Peyer's patch (tissue), 4 donors: ENCODE measurements at regions not wholly inside any gene's neighbourhood (a gene's known extent, or its start where the extent isn't known, plus 50 kb on each side); places are given as distances from the start of the nearest gene placed in this dataset.

Experiments
- CTCF ChIP-seq, 6 experiments: fragments of 450-650 bp in 4 of 6; fragments of 200-600 bp in 2 of 6; sonication (generic) in 1 of 6; IDR thresholded peaks; one replicate each; pipeline ENCODE4 v1.5.1; 2017 to 2019; ENCODE audit warnings: antibody characterized with exemption in 6 of 6, mild to moderate bottlenecking in 3 of 6, moderate library complexity in 1 of 6
- POLR2A ChIP-seq, 2 donors: fragments of 450-650 bp; IDR thresholded peaks; one replicate each; pipeline ENCODE4 v1.5.1; 2017; ENCODE audit warnings: antibody characterized with exemption in 2 of 2, mild to moderate bottlenecking in 2 of 2, moderate library complexity in 2 of 2

- no peak for TF ChIP-seq POLR2A (IDR thresholded peaks at IDR 0.05)
- TF ChIP-seq CTCF (IDR thresholded peaks at IDR 0.05) = no peak
Observed at GRCh38 chr3:61497463-61497862, 63.9 kb upstream of the PTPRG start.
